GM21381 (cell line): ENCODE measurements at regions not wholly inside any gene's neighbourhood (a gene's known extent, or its start where the extent isn't known, plus 50 kb on each side); places are given as distances from the start of the nearest gene placed in this dataset.
A peak's percentile ranks its signal among the peaks of the same experiment; 100 is the strongest.
"Not testable (repeated sequence)": the region's sequence is repeated elsewhere in the genome, so short reads cannot be mapped to it uniquely, and the experiment has no call there.

Source experiments
- ATAC-seq: cut with Tn5 transposase; IDR thresholded peaks from one replicate; pipeline ENCODE4 v1.9.1; 2021; ENCODE audit warnings: mild to moderate bottlenecking, moderate library complexity; ENCODE audit not compliant: unreplicated experiment

DNA sequence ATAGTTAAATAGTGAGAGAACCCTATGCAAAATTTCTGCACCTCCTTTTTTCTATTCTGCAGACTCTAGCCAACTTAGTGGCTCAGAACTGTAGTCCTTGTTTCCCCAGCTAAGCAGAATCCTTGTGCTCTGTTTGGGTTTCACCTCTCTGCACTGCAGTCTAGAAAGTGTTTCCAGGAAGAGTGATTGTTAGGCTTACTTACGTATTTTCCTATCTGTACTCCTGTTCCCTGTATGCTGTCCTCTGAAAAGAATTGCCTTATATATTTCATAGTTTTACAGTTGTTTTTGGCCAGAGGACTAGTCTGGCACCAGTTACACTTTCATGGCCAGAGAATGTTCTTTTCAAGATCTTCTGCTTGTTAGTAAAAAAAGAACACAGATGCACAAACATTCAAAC lies 154.6 kb upstream of the POT1 start:
- ATAC-seq = no peak

DNA sequence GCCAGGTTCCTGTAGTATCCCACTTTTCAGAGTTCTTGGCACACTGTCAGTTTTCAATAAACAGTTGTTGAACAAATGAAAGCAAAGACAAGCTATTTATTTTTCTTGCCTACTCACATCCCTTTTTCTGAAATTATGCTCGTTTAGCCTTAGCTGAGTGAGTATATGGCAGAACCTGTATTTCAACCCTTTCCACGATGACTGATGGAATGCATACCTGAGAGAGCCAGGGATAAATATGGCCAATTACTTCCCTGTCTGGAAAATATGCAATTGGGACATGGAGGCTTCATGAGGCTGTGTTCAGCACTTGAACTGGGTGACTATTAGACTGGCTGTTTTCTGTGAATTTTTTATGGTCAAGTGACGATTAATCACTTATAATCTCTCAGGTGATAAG lies 144.5 kb upstream of the POT1 start:
- ATAC-seq = no peak

DNA sequence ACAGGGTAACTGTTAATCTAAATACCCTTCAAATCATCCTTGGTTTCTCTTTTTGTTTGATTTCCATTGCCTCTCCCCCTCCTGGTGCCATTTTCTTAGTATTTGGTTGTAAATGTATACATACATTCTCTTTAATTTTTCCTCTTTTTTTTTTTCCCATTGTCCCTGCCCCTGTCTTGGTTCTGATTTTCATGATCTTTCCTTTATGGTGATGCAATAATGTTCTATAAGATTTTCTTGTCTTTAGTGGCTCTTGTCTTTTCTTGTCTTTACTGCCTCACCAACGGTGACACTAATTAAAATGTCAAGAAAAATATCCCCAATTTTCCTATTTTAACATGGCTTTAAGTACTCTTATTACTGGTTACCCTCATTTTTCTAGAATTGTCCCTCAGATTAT lies 135.9 kb upstream of the POT1 start:
- ATAC-seq = no peak

DNA sequence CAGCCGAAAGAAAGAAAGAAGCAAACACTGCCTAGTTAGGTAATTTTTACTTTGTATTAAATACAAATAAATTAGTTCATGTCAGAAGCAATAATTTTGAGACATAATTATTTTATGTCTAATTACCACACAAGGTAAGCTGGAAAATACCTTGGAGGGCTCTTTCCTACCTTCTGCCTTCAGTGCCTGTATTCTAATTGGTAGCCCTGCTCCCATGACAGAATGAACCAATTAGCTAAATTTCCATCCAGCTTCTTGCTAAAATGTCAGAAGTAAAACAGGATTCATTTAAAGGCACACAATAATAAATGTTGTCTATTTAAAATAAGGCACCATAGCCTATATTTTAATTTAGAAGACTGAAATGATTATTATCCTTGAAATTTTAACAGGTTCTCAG lies 135.4 kb upstream of the POT1 start:
- ATAC-seq = no peak

DNA sequence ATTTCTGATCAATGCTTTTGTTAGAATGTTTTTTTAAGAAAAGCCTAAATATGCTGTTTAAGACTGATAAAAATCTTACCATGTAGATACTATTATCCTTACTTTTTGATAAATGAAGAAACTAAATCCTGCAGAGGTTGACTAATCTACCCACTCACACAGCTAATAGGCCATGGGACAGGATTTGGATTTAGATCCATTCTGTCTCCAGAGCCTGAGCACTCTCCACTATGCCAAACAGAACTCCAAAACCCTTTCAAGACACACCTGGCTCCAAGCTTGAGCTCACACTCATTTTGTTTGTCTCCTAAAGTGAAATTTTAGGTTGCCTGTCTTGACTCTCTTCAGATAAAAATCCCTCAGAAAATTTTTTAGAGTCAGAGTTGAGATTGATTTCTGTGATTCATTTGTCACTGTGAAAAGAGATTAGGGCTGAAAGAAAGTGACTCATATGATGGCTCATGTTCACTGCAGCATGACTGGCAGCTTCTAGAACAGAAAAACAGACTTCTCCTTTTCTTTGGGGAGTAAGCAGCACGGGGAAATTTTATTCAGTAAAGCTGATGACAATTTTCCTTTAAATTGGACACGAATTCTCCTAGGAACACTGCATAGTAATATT lies 132.3 kb upstream of the POT1 start:
- peak; percentile 56 for ATAC-seq

DNA sequence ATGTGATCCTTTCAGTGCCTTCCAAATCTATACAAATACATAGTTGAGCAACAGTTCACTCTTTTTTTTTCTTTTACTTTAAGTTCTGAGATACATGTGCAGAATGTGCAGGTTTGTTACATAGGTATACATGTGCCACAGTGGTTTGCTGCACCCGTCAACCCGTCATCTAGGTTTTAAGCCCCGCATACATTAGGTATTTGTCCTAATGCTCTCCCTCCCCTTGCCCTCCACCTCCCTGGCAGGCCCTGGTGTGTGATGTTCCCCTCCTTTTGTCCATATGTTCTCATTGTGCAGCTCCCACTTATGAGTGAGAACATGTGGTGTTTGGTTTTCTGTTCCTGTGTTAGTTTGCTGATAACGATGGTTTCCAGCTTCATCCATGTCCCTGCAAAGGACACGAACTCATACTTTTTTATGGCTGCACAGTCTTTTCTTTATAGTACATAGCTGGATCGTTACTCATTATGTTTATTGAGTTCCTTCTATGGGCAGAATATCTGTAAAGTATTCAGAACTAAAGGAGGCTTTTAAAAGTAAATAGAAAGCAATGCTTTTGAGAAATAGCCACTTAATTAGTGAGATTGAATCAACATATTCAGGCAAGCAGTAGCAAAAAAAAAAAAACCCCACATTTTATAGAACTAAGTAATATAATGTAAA lies 131.6 kb upstream of the POT1 start:
- not testable (repeated sequence) for ATAC-seq

DNA sequence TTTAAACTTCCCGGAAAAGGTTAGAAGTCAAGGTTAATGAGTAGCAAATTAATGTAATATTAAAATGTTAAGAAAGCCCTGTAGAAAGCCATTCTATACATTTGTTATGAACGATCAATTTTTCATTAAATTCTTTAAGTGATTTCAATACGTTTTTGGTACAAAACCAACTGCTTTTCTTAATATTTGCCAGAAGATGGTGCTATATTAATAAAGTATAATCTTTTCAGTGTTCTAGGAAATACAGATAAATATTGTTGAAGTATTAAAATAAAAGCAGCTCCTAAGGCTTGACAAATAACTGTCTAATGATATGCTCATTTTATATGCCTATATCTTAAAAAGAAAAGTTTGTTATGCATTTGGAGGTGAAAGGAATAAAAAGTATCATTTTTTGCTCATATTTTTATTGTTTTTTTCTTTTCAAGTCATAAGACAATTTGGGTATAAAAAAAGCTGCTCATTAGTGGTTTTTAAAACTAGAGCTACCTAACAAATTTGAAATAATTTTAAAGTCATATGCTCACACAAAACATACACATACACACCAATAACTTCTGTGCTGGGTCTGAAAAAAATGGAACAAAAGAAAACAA lies 130.3 kb upstream of the POT1 start:
- ATAC-seq = no peak

DNA sequence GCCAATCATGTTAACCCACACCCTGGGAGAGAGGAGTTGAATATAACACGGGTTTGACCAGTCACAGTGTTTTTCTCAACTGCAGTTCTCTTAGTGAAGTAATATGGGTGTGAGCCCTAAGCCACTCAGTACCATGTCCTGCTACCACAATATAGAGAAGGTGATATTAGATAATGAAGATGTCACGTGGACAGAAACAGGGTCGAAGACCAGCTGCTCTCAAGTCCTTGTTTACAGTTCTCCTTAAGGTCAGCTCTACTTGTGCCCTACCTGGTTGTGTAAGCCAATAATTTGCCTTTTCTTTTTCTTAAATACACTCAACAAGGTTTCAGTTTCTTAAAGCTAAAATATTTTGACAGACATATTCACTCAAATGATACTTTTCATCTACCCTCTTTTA lies 128.3 kb upstream of the POT1 start:
- ATAC-seq = no peak

DNA sequence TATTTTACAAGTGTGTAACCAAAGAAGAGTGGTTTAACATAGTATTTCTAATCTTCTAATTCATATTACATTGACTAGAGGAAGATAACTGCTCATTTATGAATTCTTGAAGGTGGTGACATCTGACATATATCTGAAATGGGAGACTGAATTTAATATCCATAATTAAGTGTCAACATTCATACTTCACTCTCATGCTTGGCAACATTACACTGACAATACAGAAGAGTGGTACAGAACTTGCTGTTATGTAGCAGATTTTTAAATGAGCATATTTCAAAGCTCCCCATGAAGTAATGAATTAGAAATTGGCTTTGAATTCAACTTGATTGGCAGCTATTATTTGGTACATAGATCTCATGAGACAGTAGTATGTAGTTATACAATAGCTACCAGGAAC lies 125.8 kb upstream of the POT1 start:
- ATAC-seq = no peak

DNA sequence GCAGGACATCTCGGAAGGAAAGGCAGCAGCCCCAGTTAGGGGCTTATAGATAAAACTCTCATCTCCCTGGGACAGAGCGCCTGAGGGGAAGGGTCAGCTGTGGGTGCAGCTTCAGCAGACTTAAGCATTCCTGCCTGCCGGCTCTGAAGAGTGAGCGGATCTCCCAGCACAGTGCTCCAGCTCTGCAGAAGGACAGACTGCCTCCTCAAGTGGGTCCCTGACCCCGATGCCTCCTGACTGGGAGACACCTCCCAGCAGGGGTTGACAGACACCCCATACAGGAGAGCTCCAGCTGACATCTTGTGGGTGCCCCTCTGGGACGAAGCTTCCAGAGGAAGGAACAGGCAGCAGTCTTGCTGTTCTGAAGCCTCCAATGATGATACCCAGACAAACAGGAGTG lies 117.1 kb upstream of the POT1 start:
- no peak for ATAC-seq

DNA sequence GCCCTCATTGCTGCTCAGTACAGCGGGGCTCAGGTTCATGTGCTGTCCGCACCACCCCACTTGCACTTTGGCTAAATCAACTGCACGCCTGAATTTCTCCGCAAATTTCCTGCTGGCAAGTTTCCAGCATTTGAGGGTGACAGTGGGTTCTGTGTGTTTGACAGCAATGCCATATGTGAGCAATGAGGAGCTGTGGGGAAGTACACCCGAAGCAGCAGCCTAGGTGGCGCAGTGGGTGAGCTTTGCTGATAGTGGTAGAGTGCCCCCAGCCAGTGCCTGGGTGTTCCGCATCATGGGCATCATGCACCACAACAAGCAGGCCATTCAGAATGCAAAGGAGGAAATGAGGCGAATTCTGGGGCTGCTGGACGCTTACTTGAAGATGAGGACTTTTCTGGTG lies 103.9 kb upstream of the POT1 start:
- ATAC-seq = no peak

DNA sequence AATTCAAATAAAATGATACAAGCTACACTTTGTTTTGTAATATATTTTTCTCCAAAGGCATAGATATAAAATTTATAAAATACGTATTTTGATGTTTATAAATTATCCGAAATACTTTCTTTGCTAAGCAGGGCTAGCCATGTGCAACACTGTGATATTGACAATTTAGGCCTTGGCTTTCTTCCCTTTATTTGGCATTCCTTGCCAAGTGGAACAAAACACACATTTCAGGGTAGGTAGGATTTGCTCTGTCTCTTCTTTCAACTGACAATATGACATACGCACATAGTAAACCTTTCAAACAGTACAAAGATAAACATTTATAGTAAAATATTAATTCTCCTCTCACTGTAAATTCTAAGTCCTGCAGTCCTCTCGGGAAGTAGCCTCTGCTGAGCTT lies 103.3 kb upstream of the POT1 start:
- no peak for ATAC-seq

DNA sequence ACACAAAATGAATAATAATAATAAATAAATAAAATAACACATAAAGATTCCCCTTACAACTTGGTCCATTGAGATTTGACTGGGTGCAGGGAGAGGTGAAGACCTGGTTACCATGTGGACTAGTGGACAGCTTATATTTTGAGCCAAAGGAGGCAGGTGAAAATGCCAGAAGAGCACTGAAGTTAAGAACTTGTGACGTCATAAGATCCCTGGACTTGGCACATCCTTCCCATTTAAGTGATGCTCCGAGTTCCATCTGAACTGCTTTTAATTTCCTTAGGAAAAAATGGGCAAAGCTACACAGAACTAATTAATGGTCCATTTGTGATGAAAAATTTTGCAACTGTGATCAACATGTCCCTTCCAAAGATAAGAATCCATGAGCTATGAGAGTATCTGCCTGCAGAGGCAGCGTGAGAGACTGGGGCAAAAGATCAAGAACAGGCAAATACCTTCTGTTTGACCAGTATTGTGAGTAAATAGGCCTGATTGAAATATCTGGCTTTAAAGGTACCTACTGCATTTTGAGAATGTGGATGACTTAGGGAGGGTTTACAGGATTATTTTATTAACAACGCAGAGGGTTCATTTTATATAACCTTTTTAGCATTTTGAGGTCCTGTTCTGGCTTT lies 101.2 kb upstream of the POT1 start:
- ATAC-seq = no peak

DNA sequence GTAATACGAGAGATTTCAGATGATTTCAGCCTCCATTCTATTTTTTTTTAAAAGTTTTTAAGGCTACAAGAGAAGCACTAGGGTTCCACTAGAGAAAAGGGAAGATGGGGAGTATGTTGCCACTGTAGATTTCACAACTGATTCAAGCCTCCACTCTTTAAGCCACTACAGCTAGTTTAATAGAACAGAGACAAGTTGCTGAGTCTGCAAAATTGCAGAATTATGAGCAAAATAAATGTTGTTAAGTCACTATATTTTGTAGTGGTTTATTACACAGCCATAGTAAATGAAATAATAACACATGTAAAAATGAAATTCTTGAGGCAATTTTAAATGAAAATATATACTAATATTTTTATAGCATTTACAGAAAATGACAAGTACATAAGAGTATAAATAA lies 96.0 kb upstream of the POT1 start:
- ATAC-seq = no peak

DNA sequence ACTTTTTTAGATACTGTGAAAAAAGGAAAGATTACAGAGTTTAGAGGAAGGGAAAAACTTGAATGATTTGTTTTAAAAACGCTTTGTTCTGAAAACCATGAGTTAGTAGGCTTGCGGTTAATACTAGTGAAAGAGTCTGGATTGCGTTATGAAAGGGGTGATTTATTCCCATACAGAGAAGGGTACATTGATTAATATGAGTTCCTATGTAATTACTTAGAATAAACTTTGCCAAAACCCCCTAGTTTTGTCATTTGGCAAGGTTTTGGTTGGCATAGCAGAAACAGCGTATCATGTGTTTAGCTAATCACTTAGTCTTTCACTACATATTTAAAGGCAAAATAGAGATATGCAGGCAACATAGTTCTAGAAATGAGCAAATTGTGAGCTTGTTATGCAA lies 91.2 kb upstream of the POT1 start:
- no peak for ATAC-seq

DNA sequence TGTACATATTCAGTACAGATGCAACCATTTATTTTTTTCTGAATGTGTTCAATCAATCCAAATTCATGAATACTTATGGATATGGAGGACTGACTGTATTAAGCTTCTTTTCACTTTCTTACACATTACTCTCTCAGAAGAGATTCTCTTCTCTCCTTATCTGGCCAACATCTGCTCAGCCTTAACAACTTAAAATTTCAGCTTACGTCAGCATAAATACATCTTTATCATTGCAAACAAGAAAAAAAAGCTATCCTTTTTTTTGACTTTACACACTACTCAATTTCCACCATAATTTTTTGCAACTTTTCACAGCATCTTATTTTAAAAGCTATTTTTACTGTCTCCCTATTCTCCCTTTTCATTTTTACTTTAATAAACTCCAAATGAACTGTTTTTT lies 80.9 kb upstream of the POT1 start:
- no peak for ATAC-seq

DNA sequence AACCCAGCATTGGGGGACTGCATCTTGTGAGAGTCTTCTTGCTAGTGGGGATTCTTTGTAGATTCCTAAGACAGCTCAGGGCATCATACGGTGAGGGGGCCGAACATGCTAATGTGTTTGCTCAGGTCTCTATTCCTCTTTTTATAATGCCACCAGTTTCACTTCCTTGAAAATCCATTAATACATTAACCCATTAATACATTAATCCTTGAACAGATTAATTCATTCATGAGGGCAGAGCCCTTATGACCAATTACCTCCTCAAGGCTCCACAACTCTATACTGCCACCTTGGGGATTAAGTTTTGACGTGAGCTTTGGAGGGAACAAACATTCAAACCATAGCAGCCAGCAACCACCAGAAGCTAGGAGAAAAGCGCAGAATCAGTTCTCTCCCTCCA lies 67.2 kb upstream of the POT1 start:
- ATAC-seq = peak; percentile 66

DNA sequence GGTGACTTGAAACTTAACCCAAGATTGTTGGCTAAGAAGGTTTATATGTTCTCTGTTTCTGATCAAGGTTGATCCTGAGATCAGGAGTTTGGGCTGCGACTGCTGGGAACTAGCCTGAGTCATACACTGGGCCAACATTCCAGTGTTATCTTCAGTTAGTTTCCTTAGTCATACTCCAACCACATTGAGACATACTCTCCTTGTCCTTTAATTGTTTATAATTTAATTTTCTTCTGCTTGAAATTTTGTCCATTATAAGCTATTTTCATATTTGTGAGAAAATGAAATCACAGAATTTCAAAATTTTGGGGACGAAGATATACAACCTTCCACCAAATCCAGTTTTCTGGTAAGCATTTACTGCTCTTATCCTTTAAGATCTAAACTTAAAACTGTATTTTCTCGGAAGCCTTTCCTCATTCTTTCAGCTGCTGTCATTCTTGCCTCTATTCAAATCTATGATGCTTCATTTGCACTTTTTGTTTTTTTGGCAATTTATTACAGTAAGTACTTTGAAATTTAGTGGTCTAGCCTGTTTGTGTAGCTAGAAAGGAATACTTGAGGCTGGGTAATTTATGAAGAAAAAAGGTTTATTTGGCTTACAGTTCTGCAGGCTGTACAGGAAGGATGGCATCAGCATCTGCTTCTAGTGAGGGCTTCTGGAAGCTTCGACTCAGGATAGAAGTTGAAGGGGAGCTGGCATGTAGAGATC lies 63.4 kb upstream of the POT1 start:
- no peak for ATAC-seq

DNA sequence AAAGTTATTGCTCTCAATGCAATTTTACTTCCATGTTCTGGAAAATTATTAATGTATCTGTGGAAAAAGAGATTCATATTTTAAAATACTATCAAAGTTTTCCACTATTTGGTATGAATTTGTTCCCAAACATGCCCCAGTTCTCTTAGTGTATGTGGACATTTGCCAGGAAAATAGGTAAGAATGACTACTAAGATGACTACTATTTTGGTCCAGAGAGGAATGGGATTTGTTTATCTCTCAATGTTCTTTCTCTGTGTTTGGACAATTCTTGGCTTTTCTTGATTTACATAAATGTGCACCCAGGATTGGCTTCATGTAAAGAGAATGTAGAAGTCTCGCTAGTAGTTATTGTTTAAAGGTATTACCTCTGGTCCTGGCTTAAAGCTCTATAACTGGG lies 60.3 kb upstream of the POT1 start:
- ATAC-seq = no peak
